HUES48 (cell line): ENCODE measurements at regions not wholly inside any gene's neighbourhood (a gene's known extent, or its start where the extent isn't known, plus 50 kb on each side); places are given as distances from the start of the nearest gene placed in this dataset.

ENCODE experiments used
- H3K27ac ChIP-seq: one replicate; pipeline ENCODE4 v1.7.0; 2013; ENCODE audit warnings: low read depth, low read length, inconsistent platforms
- H3K27me3 ChIP-seq: 2 replicates; pipeline ENCODE4 v1.6.1; 2013; ENCODE audit warnings: mild to moderate bottlenecking, low read length; ENCODE audit not compliant: control insufficient read depth, insufficient read depth
- H3K36me3 ChIP-seq: 2 replicates; pipeline ENCODE4 v1.6.1; 2013; ENCODE audit warnings: low read length; ENCODE audit not compliant: control insufficient read depth, insufficient read depth
- H3K4me1 ChIP-seq: 2 replicates; pipeline ENCODE4 v1.6.1; 2013; ENCODE audit warnings: mild to moderate bottlenecking, low read length; ENCODE audit not compliant: control insufficient read depth, insufficient read depth
- H3K4me3 ChIP-seq: 2 replicates; pipeline ENCODE4 v1.5.1; 2013; ENCODE audit warnings: mild to moderate bottlenecking, low read depth, low read length
- H3K9ac ChIP-seq: 2 replicates; pipeline ENCODE4 v1.6.1; 2013; ENCODE audit warnings: mild to moderate bottlenecking, low read depth, low read length, moderate library complexity
- H3K9me3 ChIP-seq: 2 replicates; pipeline ENCODE4 v1.6.1; 2013; ENCODE audit warnings: low read length; ENCODE audit not compliant: control insufficient read depth, insufficient read depth

- H3K27me3 ChIP-seq, result no peaks in the 10 kb centered on the region
- no peaks in the 10 kb centered on the region for H3K4me1 ChIP-seq
- H3K36me3 ChIP-seq, result no peaks in the 10 kb centered on the region
- H3K9ac ChIP-seq, result no peak overlapping the region
- no peak overlapping the region for H3K4me3 ChIP-seq
- H3K27ac ChIP-seq, result no peak overlapping the region
- no peaks in the 10 kb centered on the region for H3K9me3 ChIP-seq
Observed at GRCh38 chr15:37619358-37620042, 314.9 kb upstream of the TMCO5A start.

GRCh38 chr15:37625576-37625975 lies 308.9 kb upstream of the TMCO5A start:
- Histone ChIP-seq H3K4me3 (no peak overlapping the region), H3K27me3 (no peaks in the 10 kb centered on the region), H3K9ac (no peak overlapping the region), H3K27ac (no peak overlapping the region), H3K36me3 (no peaks in the 10 kb centered on the region), H3K9me3 (no peaks in the 10 kb centered on the region), H3K4me1 (no peaks in the 10 kb centered on the region)

GRCh38 chr15:37628507-37628906 lies 305.9 kb upstream of the TMCO5A start:
- H3K4me1 ChIP-seq, result no peaks in the 10 kb centered on the region
- no peak overlapping the region for H3K27ac ChIP-seq
- H3K36me3 ChIP-seq, result no peaks in the 10 kb centered on the region
- no peak overlapping the region for H3K9ac ChIP-seq
- no peaks in the 10 kb centered on the region for H3K9me3 ChIP-seq
- H3K27me3 ChIP-seq, result no peaks in the 10 kb centered on the region
- no peak overlapping the region for H3K4me3 ChIP-seq

- H3K9me3 ChIP-seq, result no peaks in the 10 kb centered on the region
- H3K4me1 ChIP-seq, result no peaks in the 10 kb centered on the region
- H3K36me3 ChIP-seq, result no peaks in the 10 kb centered on the region
- H3K27ac ChIP-seq, result no peak overlapping the region
- no peaks in the 10 kb centered on the region for H3K27me3 ChIP-seq
- H3K4me3 ChIP-seq, result no peak overlapping the region
- H3K9ac ChIP-seq, result no peak overlapping the region
Observed at GRCh38 chr15:37636736-37637135, 297.7 kb upstream of the TMCO5A start.

- Histone ChIP-seq H3K36me3 (no peaks in the 10 kb centered on the region), H3K27me3 (no peaks in the 10 kb centered on the region), H3K4me1 (no peaks in the 10 kb centered on the region), H3K9me3 (no peaks in the 10 kb centered on the region), H3K4me3 (no peak overlapping the region), H3K27ac (no peak overlapping the region), H3K9ac (no peak overlapping the region)
Observed at GRCh38 chr15:37638116-37638515, 296.3 kb upstream of the TMCO5A start.

GRCh38 chr15:37638691-37639090 lies 295.7 kb upstream of the TMCO5A start:
- H3K4me3 ChIP-seq, result no peak overlapping the region
- H3K9ac ChIP-seq, result no peak overlapping the region
- no peaks in the 10 kb centered on the region for H3K9me3 ChIP-seq
- H3K27ac ChIP-seq, result no peak overlapping the region
- no peaks in the 10 kb centered on the region for H3K27me3 ChIP-seq
- no peaks in the 10 kb centered on the region for H3K36me3 ChIP-seq
- H3K4me1 ChIP-seq, result no peaks in the 10 kb centered on the region

- Histone ChIP-seq H3K4me1 (no peaks in the 10 kb centered on the region), H3K27me3 (no peaks in the 10 kb centered on the region), H3K9ac (no peak overlapping the region), H3K4me3 (no peak overlapping the region), H3K36me3 (no peaks in the 10 kb centered on the region), H3K27ac (no peak overlapping the region), H3K9me3 (peaks cover 14% of the 10 kb centered on the region)
Observed at GRCh38 chr15:37652646-37653417, 281.6 kb upstream of the TMCO5A start.

GRCh38 chr15:37678124-37678523 lies 256.3 kb upstream of the TMCO5A start:
- H3K27me3 ChIP-seq, result no peaks in the 10 kb centered on the region
- no peaks in the 10 kb centered on the region for H3K4me1 ChIP-seq
- no peak overlapping the region for H3K4me3 ChIP-seq
- H3K9ac ChIP-seq, result no peak overlapping the region
- H3K36me3 ChIP-seq, result no peaks in the 10 kb centered on the region
- H3K27ac ChIP-seq, result no peak overlapping the region
- no peaks in the 10 kb centered on the region for H3K9me3 ChIP-seq

- Histone ChIP-seq H3K4me3 (no peak overlapping the region), H3K4me1 (no peaks in the 10 kb centered on the region), H3K36me3 (no peaks in the 10 kb centered on the region), H3K9me3 (no peaks in the 10 kb centered on the region), H3K27ac (no peak overlapping the region), H3K27me3 (no peaks in the 10 kb centered on the region), H3K9ac (no peak overlapping the region)
Observed at GRCh38 chr15:37679627-37680026, 254.8 kb upstream of the TMCO5A start.

GRCh38 chr15:37682304-37682703 lies 252.1 kb upstream of the TMCO5A start:
- Histone ChIP-seq H3K9me3 (no peaks in the 10 kb centered on the region), H3K27me3 (no peaks in the 10 kb centered on the region), H3K36me3 (no peaks in the 10 kb centered on the region), H3K4me3 (no peak overlapping the region), H3K27ac (no peak overlapping the region), H3K9ac (no peak overlapping the region), H3K4me1 (no peaks in the 10 kb centered on the region)

- Histone ChIP-seq H3K27ac (no peak overlapping the region), H3K4me1 (no peaks in the 10 kb centered on the region), H3K9me3 (peaks cover 3% of the 10 kb centered on the region; the same call in 1 of the 2 replicates), H3K36me3 (no peaks in the 10 kb centered on the region), H3K27me3 (no peaks in the 10 kb centered on the region), H3K9ac (no peak overlapping the region), H3K4me3 (no peak overlapping the region)
Observed at GRCh38 chr15:37691911-37692310, 242.5 kb upstream of the TMCO5A start.
